Tibial nerve (tissue), 4 donors: ENCODE measurements at regions not wholly inside any gene's neighbourhood (a gene's known extent, or its start where the extent isn't known, plus 50 kb on each side); places are given as distances from the start of the nearest gene placed in this dataset.

Experiments
- EP300 ChIP-seq, 2 donors: sonication (generic); formaldehyde crosslinking; IDR thresholded peaks; one replicate each; pipeline ENCODE4 v1.6.1; 2017; ENCODE audit warnings: antibody characterized with exemption in 2 of 2, mild to moderate bottlenecking in 1 of 2
- POLR2A ChIP-seq, 2 donors: fragments of 450-650 bp; IDR thresholded peaks; one replicate each; pipeline ENCODE4 v1.6.1; 2017; ENCODE audit warnings: antibody characterized with exemption in 2 of 2, mild to moderate bottlenecking in 2 of 2, moderate library complexity in 2 of 2
- TF ChIP-seq, protein P1 (sequence below), 5 experiments: fragments of 200-600 bp in 3 of 5; fragments of 450-650 bp in 2 of 5; sonication (generic) in 3 of 5; IDR thresholded peaks; one replicate each; pipeline ENCODE4 v1.5.1; 2016 to 2019; ENCODE audit warnings: antibody characterized with exemption in 5 of 5, mild to moderate bottlenecking in 3 of 5, moderate library complexity in 2 of 5

DNA sequence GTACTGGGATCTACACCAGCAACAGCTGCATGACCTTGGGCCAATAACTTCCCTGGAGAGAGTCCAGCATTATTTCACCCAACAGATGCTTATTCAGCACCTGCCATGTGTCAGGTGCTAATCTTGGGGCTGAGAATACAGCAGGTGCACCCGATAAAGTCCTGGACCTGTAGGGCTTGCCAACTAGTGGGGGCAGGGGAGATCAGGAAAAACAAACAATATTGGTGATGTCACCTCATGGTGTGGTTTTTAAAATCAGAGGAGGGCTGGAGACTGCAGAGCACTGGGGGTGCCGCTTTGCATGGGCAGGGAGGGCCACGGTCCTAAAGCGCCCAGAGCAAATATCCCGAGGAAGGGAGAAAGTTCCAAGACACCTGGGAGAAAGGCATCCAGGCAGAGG is 218.8 kb downstream of the C16orf95 start:
- TF ChIP-seq POLR2A (IDR thresholded peaks at IDR 0.05) (no peak), EP300 (IDR thresholded peaks at IDR 0.05) (no peak)
- TF ChIP-seq, protein P1, sequence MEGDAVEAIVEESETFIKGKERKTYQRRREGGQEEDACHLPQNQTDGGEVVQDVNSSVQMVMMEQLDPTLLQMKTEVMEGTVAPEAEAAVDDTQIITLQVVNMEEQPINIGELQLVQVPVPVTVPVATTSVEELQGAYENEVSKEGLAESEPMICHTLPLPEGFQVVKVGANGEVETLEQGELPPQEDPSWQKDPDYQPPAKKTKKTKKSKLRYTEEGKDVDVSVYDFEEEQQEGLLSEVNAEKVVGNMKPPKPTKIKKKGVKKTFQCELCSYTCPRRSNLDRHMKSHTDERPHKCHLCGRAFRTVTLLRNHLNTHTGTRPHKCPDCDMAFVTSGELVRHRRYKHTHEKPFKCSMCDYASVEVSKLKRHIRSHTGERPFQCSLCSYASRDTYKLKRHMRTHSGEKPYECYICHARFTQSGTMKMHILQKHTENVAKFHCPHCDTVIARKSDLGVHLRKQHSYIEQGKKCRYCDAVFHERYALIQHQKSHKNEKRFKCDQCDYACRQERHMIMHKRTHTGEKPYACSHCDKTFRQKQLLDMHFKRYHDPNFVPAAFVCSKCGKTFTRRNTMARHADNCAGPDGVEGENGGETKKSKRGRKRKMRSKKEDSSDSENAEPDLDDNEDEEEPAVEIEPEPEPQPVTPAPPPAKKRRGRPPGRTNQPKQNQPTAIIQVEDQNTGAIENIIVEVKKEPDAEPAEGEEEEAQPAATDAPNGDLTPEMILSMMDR (IDR thresholded peaks at IDR 0.05) = no peak
